ENCODE measurements at regions not wholly inside any gene's neighbourhood (a gene's known extent, or its start where the extent isn't known, plus 50 kb on each side); places are given as distances from the start of the nearest gene placed in this dataset.

DNA sequence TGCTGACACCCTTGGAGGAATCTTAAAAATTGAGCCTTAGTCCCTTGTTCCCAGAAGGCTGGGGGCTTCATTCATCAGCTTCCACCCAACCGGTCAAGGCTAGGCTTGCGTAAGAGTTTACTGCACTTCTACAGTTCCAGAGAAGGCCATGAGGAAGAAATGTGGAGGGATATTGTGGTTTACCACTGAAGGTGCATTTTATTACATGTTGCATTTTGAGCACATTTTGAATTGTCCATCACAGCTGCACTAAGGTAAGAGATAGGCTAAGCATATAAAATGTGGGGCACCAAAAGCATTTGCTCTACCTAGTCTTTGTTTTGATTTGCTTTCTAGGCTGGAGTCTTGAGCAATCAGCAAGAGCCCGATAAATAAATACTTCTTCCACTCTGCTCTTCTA, 167.1 kb upstream of the PAPPA start:
- no peak for TF ChIP-seq CTCF (IDR thresholded peaks at IDR 0.05; ENCODE audit: insufficient read depth, low read length)
- no peak for DNase-seq (ENCODE audit: low read depth)
- no peak overlapping the region for H3K4me3 ChIP-seq (ENCODE audit: low read depth, low read length)

- H3K4me3 ChIP-seq (ENCODE audit: low read depth, low read length) = no peak overlapping the region
- TF ChIP-seq CTCF (IDR thresholded peaks at IDR 0.05; ENCODE audit: insufficient read depth, low read length) = no peak
- DNase-seq (ENCODE audit: low read depth) = no peak
Observed at GRCh38 chr9:115988701-115989100, 164.9 kb upstream of the PAPPA start.

GRCh38 chr9:115989831-115990230, 163.8 kb upstream of the PAPPA start:
- TF ChIP-seq CTCF (IDR thresholded peaks at IDR 0.05; ENCODE audit: insufficient read depth, low read length) = no peak
- no peak overlapping the region for H3K4me3 ChIP-seq (ENCODE audit: low read depth, low read length)
- no peak for DNase-seq (ENCODE audit: low read depth)

DNA sequence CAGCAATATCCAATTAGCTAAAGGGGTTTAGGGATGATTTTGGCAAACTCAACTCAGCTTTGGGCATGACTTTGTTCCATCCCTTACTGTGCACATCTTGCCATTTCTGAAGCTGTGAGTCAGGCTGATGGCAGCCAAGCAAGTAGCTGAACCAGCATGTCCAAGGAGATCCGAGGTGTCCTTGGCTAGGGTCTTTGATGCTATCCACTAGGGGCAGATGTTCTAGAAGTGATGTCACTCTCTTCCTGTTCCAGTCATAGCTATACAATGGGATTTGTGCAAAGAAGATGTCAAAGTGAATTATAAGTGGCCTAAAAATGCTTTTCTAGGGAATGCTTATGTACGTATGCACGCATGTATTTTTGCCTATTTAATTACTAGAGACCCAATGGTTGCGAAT, 160.8 kb upstream of the PAPPA start:
- TF ChIP-seq CTCF (IDR thresholded peaks at IDR 0.05; ENCODE audit: insufficient read depth, low read length) = no peak
- peak; percentile 41 for DNase-seq (ENCODE audit: low read depth)

DNA sequence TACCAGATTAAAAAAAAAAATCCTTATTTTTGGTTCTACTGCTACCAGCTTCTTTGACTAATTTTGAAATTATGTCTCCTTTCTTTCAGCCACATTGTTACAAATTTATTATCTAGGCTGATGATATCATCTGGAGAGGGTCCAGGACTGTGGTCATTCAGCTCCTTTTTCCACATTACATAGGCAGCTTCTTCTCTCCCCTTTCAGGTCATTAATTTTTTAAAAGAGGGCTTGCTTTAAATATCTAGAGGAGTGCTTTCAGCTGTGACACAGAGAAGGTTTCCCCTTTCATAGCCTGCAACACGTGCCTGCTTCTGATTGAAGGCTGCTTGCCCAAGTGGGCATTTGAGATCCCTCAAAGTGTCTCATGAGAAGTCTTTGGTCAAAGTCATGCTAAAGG, 155.7 kb upstream of the PAPPA start:
- TF ChIP-seq CTCF (IDR thresholded peaks at IDR 0.05; ENCODE audit: insufficient read depth, low read length) = no peak

More for the DNA sequence above, 160.8 kb upstream of the PAPPA start:
- no peak overlapping the region for H3K4me3 ChIP-seq (ENCODE audit: low read depth, low read length)

DNA sequence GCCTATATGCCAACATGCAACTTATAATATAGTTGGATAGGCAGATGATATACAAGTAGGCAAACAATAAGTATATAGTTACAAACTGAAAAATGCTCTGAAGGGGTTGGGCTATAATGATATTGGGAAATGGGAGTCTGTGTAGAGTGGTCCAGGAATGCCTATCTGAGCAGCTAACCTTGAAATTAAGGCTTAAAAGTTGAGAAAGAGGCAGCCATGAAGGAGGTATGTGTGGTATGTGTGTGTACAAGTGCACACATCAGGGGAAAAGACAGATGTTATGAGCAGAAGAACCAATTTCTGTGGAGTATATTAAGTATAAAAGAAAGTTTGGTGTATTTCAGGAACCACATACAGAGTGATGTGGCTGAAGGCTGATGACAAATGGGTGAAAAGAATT, 154.9 kb upstream of the PAPPA start:
- peak; percentile 54 for DNase-seq (ENCODE audit: low read depth)
- H3K4me3 ChIP-seq (ENCODE audit: low read depth, low read length) = no peak overlapping the region
- TF ChIP-seq CTCF (IDR thresholded peaks at IDR 0.05; ENCODE audit: insufficient read depth, low read length) = no peak

More for the DNA sequence above, 155.7 kb upstream of the PAPPA start:
- no peak overlapping the region for H3K4me3 ChIP-seq (ENCODE audit: low read depth, low read length)
- peak; percentile 89 for DNase-seq (ENCODE audit: low read depth)

- no peak overlapping the region for H3K4me3 ChIP-seq (ENCODE audit: low read depth, low read length)
- no peak for TF ChIP-seq CTCF (IDR thresholded peaks at IDR 0.05; ENCODE audit: insufficient read depth, low read length)
- DNase-seq (ENCODE audit: low read depth) = peak; percentile 72
Observed at GRCh38 chr9:115999498-115999897, 154.1 kb upstream of the PAPPA start.

All from fibroblast of the aortic adventitia (primary cell).